ENCODE measurements at regions not wholly inside any gene's neighbourhood (a gene's known extent, or its start where the extent isn't known, plus 50 kb on each side); places are given as distances from the start of the nearest gene placed in this dataset.

DNA sequence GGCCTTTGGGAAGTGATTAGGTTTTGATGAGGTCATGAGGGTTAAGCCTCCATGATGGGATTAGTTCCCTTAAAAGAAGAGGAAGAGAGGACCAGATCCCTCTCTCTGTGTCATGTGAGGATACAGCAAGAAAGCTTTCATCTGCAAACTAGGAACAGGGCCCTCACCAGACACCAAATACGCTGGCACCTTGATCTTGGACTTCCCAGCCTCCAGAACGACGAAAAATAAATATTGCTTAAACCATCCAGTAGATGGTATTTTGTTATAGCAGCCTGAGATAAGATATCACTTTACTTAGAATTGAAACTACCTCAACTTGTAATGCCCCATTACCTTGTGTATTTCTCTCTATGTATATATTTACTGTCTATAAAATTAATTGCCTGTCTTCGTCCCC, 65.4 kb upstream of the NNAT start:
- Histone ChIP-seq H3K4me1 (ENCODE audit: control insufficient read depth, extremely low read depth, insufficient read depth, low read length) (no peaks in the 10 kb centered on the region), H3K4me3 (ENCODE audit: control insufficient read depth in 2 of 3, extremely low read depth in 1 of 3, insufficient read depth in 2 of 3, low read depth in 1 of 3, low read length in 3 of 3) (no peak overlapping the region), H3K27me3 (ENCODE audit: control insufficient read depth, extremely low read depth, insufficient read depth, low read length) (peaks cover 29% of the 10 kb centered on the region), H3K9me3 (ENCODE audit: control insufficient read depth, low read depth, low read length) (no peaks in the 10 kb centered on the region), H3K9me1 (ENCODE audit: control insufficient read depth, extremely low read depth, insufficient read depth, low read length) (no peaks in the 10 kb centered on the region), H3K9ac (ENCODE audit: control insufficient read depth, extremely low read depth, insufficient read depth, low read length) (no peak overlapping the region), H4K20me1 (ENCODE audit: control insufficient read depth, extremely low read depth, insufficient read depth, low read length) (no peaks in the 10 kb centered on the region), H3K27ac (ENCODE audit: control insufficient read depth, insufficient read depth, low read length) (no peak overlapping the region), H2AFZ (ENCODE audit: control insufficient read depth, low read length) (no peak overlapping the region), H3K4me2 (ENCODE audit: control insufficient read depth, extremely low read depth, insufficient read depth, low read depth, low read length) (no peak overlapping the region), H3K36me3 (ENCODE audit: control insufficient read depth in 2 of 2, extremely low read depth in 1 of 2, insufficient read depth in 2 of 2, low read length in 2 of 2) (no peaks in the 10 kb centered on the region), H3K79me2 (ENCODE audit: control insufficient read depth, insufficient read depth, low read length) (no peaks in the 10 kb centered on the region)
- DNase-seq (ENCODE audit: low read depth, low spot score), result no peak
- dilution Hi-C loops (cut with MboI; ENCODE audit: extremely low pct_ligation_motif_present, low sequenced_read_pairs), result no loop called here
- no peak for FAIRE-seq
- TF ChIP-seq, protein P1, sequence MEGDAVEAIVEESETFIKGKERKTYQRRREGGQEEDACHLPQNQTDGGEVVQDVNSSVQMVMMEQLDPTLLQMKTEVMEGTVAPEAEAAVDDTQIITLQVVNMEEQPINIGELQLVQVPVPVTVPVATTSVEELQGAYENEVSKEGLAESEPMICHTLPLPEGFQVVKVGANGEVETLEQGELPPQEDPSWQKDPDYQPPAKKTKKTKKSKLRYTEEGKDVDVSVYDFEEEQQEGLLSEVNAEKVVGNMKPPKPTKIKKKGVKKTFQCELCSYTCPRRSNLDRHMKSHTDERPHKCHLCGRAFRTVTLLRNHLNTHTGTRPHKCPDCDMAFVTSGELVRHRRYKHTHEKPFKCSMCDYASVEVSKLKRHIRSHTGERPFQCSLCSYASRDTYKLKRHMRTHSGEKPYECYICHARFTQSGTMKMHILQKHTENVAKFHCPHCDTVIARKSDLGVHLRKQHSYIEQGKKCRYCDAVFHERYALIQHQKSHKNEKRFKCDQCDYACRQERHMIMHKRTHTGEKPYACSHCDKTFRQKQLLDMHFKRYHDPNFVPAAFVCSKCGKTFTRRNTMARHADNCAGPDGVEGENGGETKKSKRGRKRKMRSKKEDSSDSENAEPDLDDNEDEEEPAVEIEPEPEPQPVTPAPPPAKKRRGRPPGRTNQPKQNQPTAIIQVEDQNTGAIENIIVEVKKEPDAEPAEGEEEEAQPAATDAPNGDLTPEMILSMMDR (optimal IDR thresholded peaks at IDR 0.05 in 1 of 3, IDR thresholded peaks at IDR 0.05 in 1 of 3, conservative IDR thresholded peaks at IDR 0.05 in 1 of 3; ENCODE audit: extremely low read depth in 1 of 3, insufficient read depth in 2 of 3, low read length in 3 of 3), result no peak
- no peak for TF ChIP-seq EZH2 (IDR thresholded peaks at IDR 0.05; ENCODE audit: low read length)

DNA sequence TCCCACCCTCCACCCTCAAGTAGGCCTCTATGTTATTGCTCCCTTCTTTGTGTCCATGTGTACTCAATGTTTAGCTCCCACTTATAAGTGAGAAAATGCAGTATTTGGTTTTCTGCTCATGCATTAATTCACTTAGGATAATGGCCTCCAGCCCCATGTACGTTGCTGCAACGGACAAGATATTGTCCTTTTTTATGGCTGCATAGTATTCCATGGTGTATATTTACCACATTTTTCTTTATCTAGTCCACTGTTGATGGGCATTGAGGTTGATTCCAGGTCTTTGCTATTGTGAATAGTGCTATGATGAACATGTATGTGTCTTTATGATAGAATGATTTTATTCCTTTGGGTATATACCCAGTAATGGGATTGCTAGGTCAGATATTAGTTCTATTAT, 64.1 kb upstream of the NNAT start:
- no peaks in the 10 kb centered on the region for H3K9me1 ChIP-seq (ENCODE audit: control insufficient read depth, extremely low read depth, insufficient read depth, low read length)
- H3K79me2 ChIP-seq (ENCODE audit: control insufficient read depth, insufficient read depth, low read length), result no peaks in the 10 kb centered on the region
- peaks cover 19% of the 10 kb centered on the region for H3K27me3 ChIP-seq (ENCODE audit: control insufficient read depth, extremely low read depth, insufficient read depth, low read length)
- no peak for DNase-seq (ENCODE audit: low read depth, low spot score)
- H3K9me3 ChIP-seq (ENCODE audit: control insufficient read depth, low read depth, low read length), result no peaks in the 10 kb centered on the region
- dilution Hi-C loops (cut with MboI; ENCODE audit: extremely low pct_ligation_motif_present, low sequenced_read_pairs), result no loop called here
- H3K4me3 ChIP-seq (ENCODE audit: control insufficient read depth in 2 of 3, extremely low read depth in 1 of 3, insufficient read depth in 2 of 3, low read depth in 1 of 3, low read length in 3 of 3), result no peak overlapping the region
- H3K36me3 ChIP-seq (ENCODE audit: control insufficient read depth in 2 of 2, extremely low read depth in 1 of 2, insufficient read depth in 2 of 2, low read length in 2 of 2), result no peaks in the 10 kb centered on the region
- H3K4me2 ChIP-seq (ENCODE audit: control insufficient read depth, extremely low read depth, insufficient read depth, low read depth, low read length), result no peak overlapping the region
- no peak for FAIRE-seq
- H3K27ac ChIP-seq (ENCODE audit: control insufficient read depth, insufficient read depth, low read length), result no peak overlapping the region
- H3K9ac ChIP-seq (ENCODE audit: control insufficient read depth, extremely low read depth, insufficient read depth, low read length), result no peak overlapping the region
- TF ChIP-seq, protein P1 (optimal IDR thresholded peaks at IDR 0.05 in 1 of 3, IDR thresholded peaks at IDR 0.05 in 1 of 3, conservative IDR thresholded peaks at IDR 0.05 in 1 of 3; ENCODE audit: extremely low read depth in 1 of 3, insufficient read depth in 2 of 3, low read length in 3 of 3), result no peak
- no peak for TF ChIP-seq EZH2 (IDR thresholded peaks at IDR 0.05; ENCODE audit: low read length)
- H2AFZ ChIP-seq (ENCODE audit: control insufficient read depth, low read length), result no peak overlapping the region
- no peaks in the 10 kb centered on the region for H4K20me1 ChIP-seq (ENCODE audit: control insufficient read depth, extremely low read depth, insufficient read depth, low read length)
- no peaks in the 10 kb centered on the region for H3K4me1 ChIP-seq (ENCODE audit: control insufficient read depth, extremely low read depth, insufficient read depth, low read length)

All from keratinocyte (primary cell).